GM12892 (cell line): ENCODE measurements at regions not wholly inside any gene's neighbourhood (a gene's known extent, or its start where the extent isn't known, plus 50 kb on each side); places are given as distances from the start of the nearest gene placed in this dataset.

Experiments
- POLR2A ChIP-seq: IDR thresholded peaks from 2 replicates; pipeline ENCODE4 v1.6.1; 2011; ENCODE audit warnings: low read depth, low read length, control low read depth
- POLR2AphosphoS5 ChIP-seq: IDR thresholded peaks from 2 replicates; pipeline ENCODE4 v1.6.1; 2011; ENCODE audit warnings: low read depth, low read length, control low read depth
- TAF1 ChIP-seq: IDR thresholded peaks from 2 replicates; pipeline ENCODE4 v1.6.1; 2011; ENCODE audit warnings: low read depth, mild to moderate bottlenecking, control low read depth, low read length, borderline replicate concordance

GRCh38 chr1:81547912-81548303 is 252.8 kb upstream of the ADGRL2 start:
- TF ChIP-seq POLR2AphosphoS5, result no peak
- TF ChIP-seq TAF1, result no peak
- no peak for TF ChIP-seq POLR2A
